Psoas muscle (tissue), 7 donors: ENCODE measurements at regions not wholly inside any gene's neighbourhood (a gene's known extent, or its start where the extent isn't known, plus 50 kb on each side); places are given as distances from the start of the nearest gene placed in this dataset.

ENCODE experiments used
- ATAC-seq, 4 donors: fragments of 200-7000 bp; cut with Tn5 transposase; one replicate each; pipeline ENCODE4 v1.9.1; 2020; ENCODE audit warnings: moderate library complexity in 3 of 4, mild to moderate bottlenecking in 2 of 4
- DNase-seq, 2 donors: peaks; one replicate each; pipeline ENCODE4 v3.0.0-alpha.2; 2020
- H3K27ac ChIP-seq: fragments of 200-600 bp; one replicate; pipeline ENCODE4 v1.8.0; 2022
- H3K27me3 ChIP-seq, 3 donors: fragments of 200-600 bp in 1 of 3; one replicate each; pipeline versions ENCODE4 v1.6.1 to v1.8.0; 2013 to 2022; ENCODE audit warnings: low read length in 2 of 3, mild to moderate bottlenecking in 2 of 3, moderate library complexity in 1 of 3; ENCODE audit not compliant: insufficient read depth in 3 of 3
- H3K36me3 ChIP-seq, 2 donors: fragments of 200-600 bp in 1 of 2; one replicate each; pipeline versions ENCODE4 v1.6.1 to v1.8.0; 2013 to 2022; ENCODE audit warnings: low read depth in 1 of 2, mild to moderate bottlenecking in 1 of 2, moderate library complexity in 1 of 2; ENCODE audit not compliant: insufficient read depth in 1 of 2
- H3K4me1 ChIP-seq: fragments of 200-600 bp; one replicate; pipeline ENCODE4 v1.8.0; 2022
- H3K4me3 ChIP-seq: fragments of 200-600 bp; one replicate; pipeline ENCODE4 v1.8.0; 2022; ENCODE audit warnings: mild to moderate bottlenecking
- H3K9me3 ChIP-seq: fragments of 200-600 bp; one replicate; pipeline ENCODE4 v1.8.0; 2022
- CTCF ChIP-seq: fragments of 200-600 bp; IDR thresholded peaks from one replicate; pipeline ENCODE4 v1.8.0; 2022; ENCODE audit warnings: antibody characterized with exemption
- WGBS, 3 donors: extraction: QIAGEN DNeasy Blood & Tissue Kit; methylation state at CpG; one replicate each; pipeline versions ENCODE4 v1.1.6 to v1.1.7; 2013; 5-methylcytosine and 5-hydroxymethylcytosine counted together
- intact Hi-C, 2 donors: fragments of 100-400 bp; cut with DNase I; formaldehyde crosslinking; loops; one replicate each; pipeline versions ENCODE4 v1.11.0 to v1.14.2; 2022
- donor health status: healthy with polysubstance abuse.
- donor health status: DM: no; HTN: no; CAD: no; lungs with moderate emphysema.
- donor health status: Bipolar disorder and iron deficiency.
- donor health status: healthy.
- donor health status: DM: yes; HTN: yes; CAD: no.
- donor health status: DM: no; HTN: no; CAD: no.
- donor health status: DM: yes; HTN: yes; CAD: no.

- Histone ChIP-seq H3K27me3 (no peaks in the 10 kb centered on the region), H3K27ac (no peak overlapping the region), H3K9me3 (no peaks in the 10 kb centered on the region), H3K36me3 (no peaks in the 10 kb centered on the region), H3K4me1 (no peaks in the 10 kb centered on the region), H3K4me3 (no peak overlapping the region)
- WGBS, 3 donors, result 52 to 95% (median 94%) methylated on average over 1 of the region's 1 CpG
- intact Hi-C loops, result no loop called here
- ATAC-seq (no peak), DNase-seq (no peak)
- TF ChIP-seq CTCF, result no peak
Measured at GRCh38 chr6:112863753-112864152, 516.6 kb downstream of the RFPL4B start.

GRCh38 chr6:112865131-112865530, 518.0 kb downstream of the RFPL4B start:
- DNase-seq (no peak), ATAC-seq (no peak)
- TF ChIP-seq CTCF, result no peak
- Histone ChIP-seq H3K4me3 (no peak overlapping the region), H3K9me3 (no peaks in the 10 kb centered on the region), H3K4me1 (no peaks in the 10 kb centered on the region), H3K36me3 (no peaks in the 10 kb centered on the region), H3K27me3 (no peaks in the 10 kb centered on the region), H3K27ac (no peak overlapping the region)
- intact Hi-C loops, result no loop called here
- WGBS, 3 donors, result 76 to 83% (median 82%) methylated on average over 2 of the region's 2 CpGs

- Histone ChIP-seq H3K27me3 (no peaks in the 10 kb centered on the region), H3K4me3 (no peak overlapping the region), H3K36me3 (no peaks in the 10 kb centered on the region), H3K27ac (no peak overlapping the region), H3K9me3 (no peaks in the 10 kb centered on the region), H3K4me1 (no peaks in the 10 kb centered on the region)
- no peak for ATAC-seq
- no peak for TF ChIP-seq CTCF
- 89 to 94% (median 91%) methylated on average over 1 of the region's 1 CpG for whole genome bisulfite sequencing, 3 donors
- intact Hi-C loops, result no loop called here
- no peak for DNase-seq
Measured at GRCh38 chr6:112874881-112875280, 527.8 kb downstream of the RFPL4B start.

GRCh38 chr6:112877134-112878100, 530.3 kb downstream of the RFPL4B start:
- 60 to 66% (median 60%) methylated on average over 4 of the region's 4 CpGs for WGBS, 3 donors
- Histone ChIP-seq H3K9me3 (no peaks in the 10 kb centered on the region), H3K27me3 (no peaks in the 10 kb centered on the region), H3K36me3 (no peaks in the 10 kb centered on the region), H3K4me1 (no peaks in the 10 kb centered on the region), H3K4me3 (no peak overlapping the region), H3K27ac (no peak overlapping the region)
- intact Hi-C loops, result no loop called here
- no peak for TF ChIP-seq CTCF
- ATAC-seq, result no peak
- DNase-seq, result no peak
